Common myeloid progenitor, CD34-positive (primary cell): ENCODE measurements at regions not wholly inside any gene's neighbourhood (a gene's known extent, or its start where the extent isn't known, plus 50 kb on each side); places are given as distances from the start of the nearest gene placed in this dataset.
A peak's percentile ranks its signal among the peaks of the same experiment; 100 is the strongest.

ENCODE experiments used
- CTCF ChIA-PET: fragments of 350-600 bp; sonication (Branson Sonifier 250); formaldehyde crosslinking; loops from one replicate; lab custom pipeline; 2021; ENCODE audit warnings: antibody characterized with exemption; lab: Charles Lee
- POLR2A ChIA-PET: fragments of 350-600 bp; sonication (Branson Sonifier 250); formaldehyde crosslinking; loops from one replicate; lab custom pipeline; 2021; ENCODE audit warnings: antibody characterized with exemption; lab: Charles Lee
- DNase-seq, 3 donors: peaks; one replicate each; pipeline versions ENCODE4 v3.0.0 to v3.0.0-alpha.2; 2013
- H3K27ac ChIP-seq, 2 experiments: 1 replicate in 1 of 2; 2 replicates in 1 of 2; pipeline ENCODE4 v1.7.0; 2013; ENCODE audit warnings: inconsistent platforms in 2 of 2, low read length in 2 of 2, mild to moderate bottlenecking in 2 of 2, low read depth in 1 of 2, moderate library complexity in 1 of 2; ENCODE audit not compliant: severe bottlenecking in 2 of 2, insufficient read depth in 1 of 2, poor library complexity in 1 of 2
- H3K27me3 ChIP-seq, 5 experiments: replicated peaks in 2 of 5; 1 replicate in 3 of 5; 2 replicates in 2 of 5; pipeline versions ENCODE4 v1.6.1 to v1.7.0; 2013; ENCODE audit warnings: low read length in 4 of 5, mild to moderate bottlenecking in 2 of 5, moderate library complexity in 2 of 5, inconsistent platforms in 1 of 5; ENCODE audit not compliant: insufficient read depth in 5 of 5, control insufficient read depth in 4 of 5
- H3K36me3 ChIP-seq, 4 experiments: 1 replicate in 2 of 4; 2 replicates in 2 of 4; pipeline versions ENCODE4 v1.6.1 to v1.7.0; 2013; ENCODE audit warnings: low read length in 3 of 4, control low read depth in 1 of 4, mild to moderate bottlenecking in 1 of 4; ENCODE audit not compliant: control insufficient read depth in 4 of 4, insufficient read depth in 4 of 4
- H3K4me1 ChIP-seq, 4 experiments: 1 replicate in 3 of 4; 2 replicates in 1 of 4; pipeline versions ENCODE4 v1.6.1 to v1.7.1; 2013; ENCODE audit warnings: low read length in 3 of 4, mild to moderate bottlenecking in 3 of 4, control low read depth in 1 of 4, inconsistent platforms in 1 of 4, moderate library complexity in 1 of 4; ENCODE audit not compliant: control insufficient read depth in 4 of 4, insufficient read depth in 4 of 4; ENCODE audit errors: control extremely low read depth in 1 of 4
- H3K4me3 ChIP-seq, 7 experiments: 1 replicate in 4 of 7; 2 replicates in 3 of 7; pipeline versions ENCODE4 v1.5.1 to v1.7.0; 2013; ENCODE audit warnings: mild to moderate bottlenecking in 7 of 7, low read length in 6 of 7, moderate library complexity in 6 of 7, inconsistent platforms in 2 of 7, low read depth in 2 of 7, control low read depth in 1 of 7; ENCODE audit not compliant: insufficient read depth in 4 of 7, control insufficient read depth in 1 of 7; ENCODE audit errors: extremely low read depth in 1 of 7
- H3K9me3 ChIP-seq, 5 experiments: 1 replicate in 4 of 5; 2 replicates in 1 of 5; pipeline versions ENCODE4 v1.6.1 to v1.7.1; 2013; ENCODE audit warnings: low read length in 4 of 5, mild to moderate bottlenecking in 2 of 5, inconsistent platforms in 1 of 5, low read depth in 1 of 5, moderate library complexity in 1 of 5; ENCODE audit not compliant: control insufficient read depth in 4 of 5, insufficient read depth in 2 of 5; ENCODE audit errors: control extremely low read depth in 1 of 5
- WGBS: methylation state at CpG from one replicate; pipeline ENCODE4 v1.1.5; 2013; ENCODE audit not compliant: insufficient coverage; 5-methylcytosine and 5-hydroxymethylcytosine counted together

- WGBS: 97% methylated on average over 6 of the region's 6 CpGs
- Histone ChIP-seq H3K4me3 (no peak overlapping the region), H3K9me3 (no peaks in the 10 kb centered on the region), H3K27ac (no peak overlapping the region), H3K4me1 (no peaks in the 10 kb centered on the region), H3K36me3 (no peaks in the 10 kb centered on the region), H3K27me3 (peaks cover 0 to 5% (median 0%) of the 10 kb centered on the region in 5 experiments)
- CTCF ChIA-PET: no interaction called here
- DNase-seq: no peak
- POLR2A ChIA-PET: no interaction called here
These were observed 177.5 kb upstream of the VASH1 start for GRCh38 chr14:76583805-76584204.

GRCh38 chr14:76584271-76584702 is 177.0 kb upstream of the VASH1 start:
- no peaks in the 10 kb centered on the region for H3K36me3 ChIP-seq
- DNase-seq: no peak
- peaks cover 0 to 5% (median 0%) of the 10 kb centered on the region in 5 experiments for H3K27me3 ChIP-seq
- H3K4me3 ChIP-seq: no peak overlapping the region
- CTCF ChIA-PET: no interaction called here
- WGBS: 88% methylated on average over 9 of the region's 9 CpGs
- H3K4me1 ChIP-seq: no peaks in the 10 kb centered on the region
- no peaks in the 10 kb centered on the region for H3K9me3 ChIP-seq
- no peak overlapping the region for H3K27ac ChIP-seq
- POLR2A ChIA-PET: no interaction called here

DNA sequence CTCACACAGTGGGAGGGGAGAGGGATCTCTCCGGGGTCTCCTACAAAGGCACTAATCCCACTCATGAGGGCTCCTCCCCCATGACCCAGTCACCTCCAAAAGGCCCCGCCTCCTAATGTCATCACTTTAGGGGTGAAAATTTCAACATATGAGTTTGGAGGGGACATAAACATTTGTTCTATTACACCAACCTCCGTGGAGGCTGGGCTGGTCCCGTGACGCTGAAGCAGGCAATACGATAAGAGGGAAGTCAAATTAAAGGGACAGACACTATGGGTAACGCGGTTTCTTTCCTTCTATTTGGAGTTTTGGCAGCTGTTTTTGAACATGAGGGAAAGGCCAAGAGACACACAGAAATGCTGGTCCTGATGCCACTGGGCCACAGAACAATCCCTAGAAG is 175.7 kb upstream of the VASH1 start:
- CTCF ChIA-PET: no interaction called here
- Histone ChIP-seq H3K36me3 (no peaks in the 10 kb centered on the region), H3K4me1 (no peaks in the 10 kb centered on the region), H3K27ac (no peak overlapping the region), H3K9me3 (no peaks in the 10 kb centered on the region), H3K27me3 (peaks cover 0 to 2% (median 0%) of the 10 kb centered on the region in 5 experiments), H3K4me3 (no peak overlapping the region)
- POLR2A ChIA-PET: interaction anchor here (0.6 kb wide), 1 partner anchor 77 kb away, joined by 3 read pairs; no protein-coding TSS in a partner anchor
- WGBS: 38% methylated on average over 3 of the region's 8 CpGs
- DNase-seq: peak in 2 of 3 donors; percentile 7 to 9

- H3K4me1 ChIP-seq: no peaks in the 10 kb centered on the region
- ChIA-PET CTCF (no interaction called here), POLR2A (no interaction called here)
- 100% methylated on average over 3 of the region's 4 CpGs for WGBS
- H3K36me3 ChIP-seq: no peaks in the 10 kb centered on the region
- H3K9me3 ChIP-seq: no peaks in the 10 kb centered on the region
- no peak overlapping the region for H3K4me3 ChIP-seq
- no peak overlapping the region for H3K27ac ChIP-seq
- H3K27me3 ChIP-seq: peaks cover 0 to 3% (median 0%) of the 10 kb centered on the region in 5 experiments
- DNase-seq: no peak
These were observed 172.0 kb upstream of the VASH1 start for GRCh38 chr14:76589246-76589645.

DNA sequence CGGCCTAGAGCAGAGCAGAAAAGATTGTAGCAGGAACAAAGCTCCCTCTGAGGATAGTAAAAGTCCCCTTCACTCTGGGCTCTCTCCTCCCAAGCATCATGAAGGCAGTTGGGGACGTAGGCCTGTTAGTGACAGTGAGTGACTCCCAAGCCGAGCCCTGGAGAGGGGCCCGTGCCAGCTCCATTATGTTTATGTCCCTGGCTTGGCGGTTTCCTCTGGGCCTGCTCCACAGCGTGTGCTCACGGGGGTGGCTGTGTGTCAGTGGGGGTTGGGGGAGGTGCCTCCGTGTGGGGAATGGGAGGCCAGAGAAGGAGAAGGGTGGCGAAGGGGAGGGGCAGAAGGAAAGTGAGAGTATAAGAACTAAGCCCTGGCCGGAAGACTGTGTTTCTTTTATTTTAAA is 170.0 kb upstream of the VASH1 start:
- ChIA-PET CTCF (no interaction called here), POLR2A (no interaction called here)
- H3K27ac ChIP-seq: no peak overlapping the region
- WGBS: 81% methylated on average over 10 of the region's 10 CpGs
- H3K4me3 ChIP-seq: no peak overlapping the region
- no peak for DNase-seq
- H3K36me3 ChIP-seq: no peaks in the 10 kb centered on the region
- H3K9me3 ChIP-seq: no peaks in the 10 kb centered on the region
- peaks cover 0 to 6% (median 4%) of the 10 kb centered on the region in 5 experiments for H3K27me3 ChIP-seq
- no peaks in the 10 kb centered on the region for H3K4me1 ChIP-seq

DNA sequence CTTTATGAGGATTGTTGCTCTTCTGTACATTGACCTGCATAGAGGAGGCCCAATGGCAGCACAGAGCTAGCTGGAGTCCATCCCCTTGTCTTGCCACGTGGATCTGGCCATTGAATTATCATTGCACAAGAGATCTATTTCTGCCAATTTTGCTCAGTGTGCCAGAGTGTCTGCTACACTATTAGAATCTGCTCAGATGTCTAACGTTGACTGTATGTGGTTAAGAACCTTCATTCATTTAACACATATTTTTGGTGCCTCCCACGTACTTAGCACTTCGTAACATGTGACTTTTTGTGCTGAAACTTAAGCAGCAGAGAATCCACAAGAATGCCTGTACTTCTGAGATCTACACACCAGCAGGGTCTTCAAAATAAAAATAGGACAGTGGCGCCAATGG is 166.0 kb upstream of the VASH1 start:
- Histone ChIP-seq H3K4me3 (no peak overlapping the region), H3K4me1 (no peaks in the 10 kb centered on the region), H3K36me3 (no peaks in the 10 kb centered on the region), H3K9me3 (no peaks in the 10 kb centered on the region), H3K27ac (no peak overlapping the region), H3K27me3 (peaks cover 0 to 13% (median 4%) of the 10 kb centered on the region in 5 experiments)
- CTCF ChIA-PET: no interaction called here
- DNase-seq: no peak
- 83% methylated on average over 4 of the region's 5 CpGs for WGBS
- POLR2A ChIA-PET: interaction anchor here (0.5 kb wide), 1 partner anchor 1491 kb away, joined by 3 read pairs; no protein-coding TSS in a partner anchor

DNA sequence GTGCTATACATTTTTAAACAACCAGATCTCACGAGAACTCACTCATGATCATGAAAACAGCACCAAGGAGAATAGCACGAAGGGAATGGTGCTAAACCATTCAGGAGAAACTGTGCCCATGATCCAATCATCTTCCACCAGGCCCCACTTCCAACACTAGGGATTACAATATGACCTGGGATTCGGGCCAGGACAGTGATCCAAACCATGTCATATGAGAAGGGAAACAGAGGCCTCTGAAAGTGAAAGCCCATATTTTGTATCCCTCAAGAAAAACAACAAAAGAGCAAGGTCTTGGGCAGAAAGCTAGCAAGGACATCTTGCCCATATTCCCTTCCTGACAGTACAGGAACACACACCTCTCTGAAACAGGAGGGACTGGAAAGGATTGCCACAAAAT is 163.9 kb upstream of the VASH1 start:
- no peak for DNase-seq
- no peak overlapping the region for H3K4me3 ChIP-seq
- ChIA-PET POLR2A (no interaction called here), CTCF (no interaction called here)
- H3K4me1 ChIP-seq: no peaks in the 10 kb centered on the region
- no peaks in the 10 kb centered on the region for H3K36me3 ChIP-seq
- H3K27ac ChIP-seq: no peak overlapping the region
- H3K27me3 ChIP-seq: peaks cover 0 to 13% (median 4%) of the 10 kb centered on the region in 5 experiments
- 100% methylated on average over 2 of the region's 3 CpGs for WGBS
- H3K9me3 ChIP-seq: peaks cover 0 to 10% (median 0%) of the 10 kb centered on the region in 5 experiments
